Gastrocnemius medialis (tissue), 4 donors: ENCODE measurements at regions not wholly inside any gene's neighbourhood (a gene's known extent, or its start where the extent isn't known, plus 50 kb on each side); places are given as distances from the start of the nearest gene placed in this dataset.

Experiments used
- POLR2A ChIP-seq, 2 donors: fragments of 450-650 bp; IDR thresholded peaks; one replicate each; pipeline ENCODE4 v1.6.1; 2017; ENCODE audit warnings: antibody characterized with exemption in 2 of 2, mild to moderate bottlenecking in 2 of 2, moderate library complexity in 2 of 2
- TF ChIP-seq, protein P1 (sequence below), 5 experiments: fragments of 450-650 bp in 3 of 5; fragments of 200-600 bp in 2 of 5; sonication (generic) in 2 of 5; IDR thresholded peaks in 4 of 5; conservative IDR thresholded peaks in 1 of 5; 1 replicate in 4 of 5; 2 replicates in 1 of 5; pipeline ENCODE4 v1.5.1; 2016 to 2019; ENCODE audit warnings: antibody characterized with exemption in 5 of 5, mild to moderate bottlenecking in 3 of 5, moderate library complexity in 3 of 5

DNA sequence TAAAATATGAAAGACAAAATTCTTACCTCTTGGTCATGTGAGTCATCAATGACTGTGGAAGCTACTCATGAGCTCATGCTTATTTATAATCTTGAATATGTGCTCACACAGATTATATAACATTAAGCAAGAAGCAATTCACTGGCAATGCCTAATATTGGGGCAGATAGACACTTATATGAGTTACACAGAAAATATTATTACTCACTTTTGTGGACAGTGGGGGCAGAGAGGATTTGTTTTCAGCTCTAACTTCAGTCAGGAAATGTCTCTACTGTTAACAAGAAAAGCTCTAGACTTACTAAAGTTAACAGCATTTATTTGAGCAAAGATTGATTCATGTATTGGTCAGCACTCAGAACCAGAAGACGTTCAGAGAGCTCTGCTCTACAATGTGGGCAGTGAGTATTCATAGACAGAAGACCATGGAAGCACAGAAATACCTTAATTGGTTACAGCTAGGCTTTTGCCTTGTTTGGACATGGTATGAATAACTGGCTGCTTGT, 85.8 kb upstream of the AHI1 start:
- no peak for TF ChIP-seq POLR2A (IDR thresholded peaks at IDR 0.05)
- TF ChIP-seq, protein P1, sequence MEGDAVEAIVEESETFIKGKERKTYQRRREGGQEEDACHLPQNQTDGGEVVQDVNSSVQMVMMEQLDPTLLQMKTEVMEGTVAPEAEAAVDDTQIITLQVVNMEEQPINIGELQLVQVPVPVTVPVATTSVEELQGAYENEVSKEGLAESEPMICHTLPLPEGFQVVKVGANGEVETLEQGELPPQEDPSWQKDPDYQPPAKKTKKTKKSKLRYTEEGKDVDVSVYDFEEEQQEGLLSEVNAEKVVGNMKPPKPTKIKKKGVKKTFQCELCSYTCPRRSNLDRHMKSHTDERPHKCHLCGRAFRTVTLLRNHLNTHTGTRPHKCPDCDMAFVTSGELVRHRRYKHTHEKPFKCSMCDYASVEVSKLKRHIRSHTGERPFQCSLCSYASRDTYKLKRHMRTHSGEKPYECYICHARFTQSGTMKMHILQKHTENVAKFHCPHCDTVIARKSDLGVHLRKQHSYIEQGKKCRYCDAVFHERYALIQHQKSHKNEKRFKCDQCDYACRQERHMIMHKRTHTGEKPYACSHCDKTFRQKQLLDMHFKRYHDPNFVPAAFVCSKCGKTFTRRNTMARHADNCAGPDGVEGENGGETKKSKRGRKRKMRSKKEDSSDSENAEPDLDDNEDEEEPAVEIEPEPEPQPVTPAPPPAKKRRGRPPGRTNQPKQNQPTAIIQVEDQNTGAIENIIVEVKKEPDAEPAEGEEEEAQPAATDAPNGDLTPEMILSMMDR (IDR thresholded peaks at IDR 0.05 in 4 of 5, conservative IDR thresholded peaks at IDR 0.05 in 1 of 5) = no peak
